ENCODE measurements at regions not wholly inside any gene's neighbourhood (a gene's known extent, or its start where the extent isn't known, plus 50 kb on each side); places are given as distances from the start of the nearest gene placed in this dataset.
"Not testable (repeated sequence)": the region's sequence is repeated elsewhere in the genome, so short reads cannot be mapped to it uniquely, and the experiment has no call there.

GRCh38 chr19:57026476-57026875 lies 93.3 kb upstream of the USP29 start:
- no peak for TF ChIP-seq CTCF (IDR thresholded peaks at IDR 0.05; ENCODE audit: low read depth, low read length)
- no peak for DNase-seq
- Histone ChIP-seq H3K9me3 (no peaks in the 10 kb centered on the region), H3K4me1 (no peaks in the 10 kb centered on the region), H3K27me3 (no peaks in the 10 kb centered on the region), H3K4me3 (ENCODE audit: low read depth, low read length) (no peak overlapping the region), H3K36me3 (no peaks in the 10 kb centered on the region)

DNA sequence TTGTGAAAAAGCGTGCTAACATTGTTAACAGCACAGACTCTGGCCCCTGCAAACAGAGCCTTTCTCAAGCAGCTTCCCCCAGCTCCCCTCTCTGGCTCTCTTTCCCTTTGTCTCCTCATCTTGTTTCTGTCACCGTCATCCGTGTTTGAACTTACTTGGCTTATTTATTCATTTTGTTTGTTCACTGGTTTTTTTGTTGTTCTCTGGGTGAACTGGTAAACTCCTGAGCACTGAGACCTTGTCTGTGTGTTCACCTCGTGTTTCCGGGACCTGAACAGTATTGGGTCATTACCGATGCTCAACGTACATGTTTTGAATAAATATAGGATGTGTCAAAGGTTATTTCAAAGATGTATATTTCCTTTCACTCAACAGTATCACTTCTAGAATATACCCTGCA lies 92.4 kb upstream of the USP29 start:
- Histone ChIP-seq H3K9me3 (no peaks in the 10 kb centered on the region), H3K27me3 (no peaks in the 10 kb centered on the region), H3K4me1 (no peaks in the 10 kb centered on the region), H3K36me3 (no peaks in the 10 kb centered on the region), H3K4me3 (ENCODE audit: low read depth, low read length) (no peak overlapping the region)
- no peak for TF ChIP-seq CTCF (IDR thresholded peaks at IDR 0.05; ENCODE audit: low read depth, low read length)
- no peak for DNase-seq

DNA sequence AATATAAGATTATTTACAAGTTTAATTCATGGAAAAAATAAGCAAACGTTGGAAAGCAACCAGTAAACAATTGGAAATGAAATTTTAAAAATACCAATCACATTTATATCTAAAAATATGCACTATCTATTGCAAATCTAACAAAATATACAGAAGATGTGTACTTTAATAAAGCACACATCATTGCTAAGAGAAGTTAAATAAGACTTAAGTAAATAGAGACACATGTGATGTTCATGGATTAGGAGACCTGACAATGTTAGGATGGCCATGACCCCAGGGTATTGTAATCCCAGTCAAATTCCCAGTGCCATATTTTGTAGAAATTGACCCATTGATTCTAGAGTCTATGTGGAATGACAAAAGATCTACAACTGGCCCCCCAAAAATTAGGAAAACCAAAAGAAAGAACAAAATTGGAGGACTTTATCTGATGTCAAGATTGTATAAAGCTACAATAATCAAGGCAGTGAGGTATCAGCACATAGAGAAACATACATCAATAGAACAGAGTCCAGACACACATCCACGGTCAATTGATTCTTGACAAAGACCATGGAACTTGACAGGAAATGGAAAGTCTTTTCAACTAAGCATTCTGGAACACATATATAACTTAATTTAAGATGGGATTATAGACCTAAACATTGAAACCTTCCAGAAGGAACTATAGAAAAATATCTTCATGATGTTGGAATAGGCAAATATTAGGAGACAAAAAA lies 90.8 kb upstream of the USP29 start:
- Histone ChIP-seq H3K4me1 (no peaks in the 10 kb centered on the region), H3K9me3 (no peaks in the 10 kb centered on the region), H3K36me3 (no peaks in the 10 kb centered on the region), H3K27me3 (no peaks in the 10 kb centered on the region), H3K4me3 (ENCODE audit: low read depth, low read length) (no peak overlapping the region)
- no peak for DNase-seq
- TF ChIP-seq CTCF (IDR thresholded peaks at IDR 0.05; ENCODE audit: low read depth, low read length) = no peak

DNA sequence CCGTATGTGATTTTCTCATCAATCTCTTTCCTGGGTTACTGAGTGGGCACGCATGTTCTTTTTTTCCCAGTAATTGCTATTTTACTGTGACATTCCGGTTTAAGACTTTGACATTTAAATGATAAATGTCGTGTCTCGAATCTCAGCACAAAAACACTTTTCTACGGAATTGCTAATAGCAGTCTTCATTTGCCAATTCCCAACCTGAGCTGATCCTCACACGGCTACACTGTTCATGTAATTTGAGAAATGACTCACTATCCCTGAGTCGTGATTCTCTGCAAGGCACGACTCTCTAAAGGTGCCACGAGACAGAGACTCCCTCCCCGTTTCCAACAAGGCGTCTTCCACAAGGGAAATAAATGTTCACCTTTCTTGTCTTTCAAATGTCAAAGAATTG lies 88.7 kb upstream of the USP29 start:
- Histone ChIP-seq H3K36me3 (no peaks in the 10 kb centered on the region), H3K4me3 (ENCODE audit: low read depth, low read length) (no peak overlapping the region), H3K27me3 (no peaks in the 10 kb centered on the region), H3K4me1 (no peaks in the 10 kb centered on the region), H3K9me3 (no peaks in the 10 kb centered on the region)
- TF ChIP-seq CTCF (IDR thresholded peaks at IDR 0.05; ENCODE audit: low read depth, low read length) = no peak
- DNase-seq = no peak

- H3K4me1 ChIP-seq = no peaks in the 10 kb centered on the region
- H3K27me3 ChIP-seq = no peaks in the 10 kb centered on the region
- no peak for DNase-seq
- no peak overlapping the region for H3K4me3 ChIP-seq (ENCODE audit: low read depth, low read length)
- H3K9me3 ChIP-seq = no peaks in the 10 kb centered on the region
- no peak for TF ChIP-seq CTCF (IDR thresholded peaks at IDR 0.05; ENCODE audit: low read depth, low read length)
- no peaks in the 10 kb centered on the region for H3K36me3 ChIP-seq
Observed at GRCh38 chr19:57033576-57033975, 86.2 kb upstream of the USP29 start.

DNA sequence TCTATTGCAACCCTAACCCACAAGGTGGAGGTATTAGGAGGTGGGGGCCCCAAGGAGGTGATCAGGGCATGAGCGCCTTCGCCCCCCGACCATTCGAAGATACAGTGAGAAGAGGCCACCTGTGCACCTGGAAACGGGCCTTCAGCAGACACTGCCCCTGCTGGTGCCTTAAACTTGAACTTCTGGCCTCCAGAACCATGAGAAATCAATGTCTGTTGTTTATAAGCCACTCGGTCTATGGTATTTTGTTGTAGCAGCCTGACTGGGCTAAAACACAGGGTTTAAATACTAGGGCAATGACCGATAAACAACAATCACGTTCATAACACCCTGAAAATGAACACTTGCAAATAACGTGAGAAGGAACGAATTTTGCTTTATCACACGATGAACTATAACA lies 85.2 kb upstream of the USP29 start:
- Histone ChIP-seq H3K27me3 (no peaks in the 10 kb centered on the region), H3K4me1 (no peaks in the 10 kb centered on the region), H3K4me3 (ENCODE audit: low read depth, low read length) (no peak overlapping the region), H3K9me3 (no peaks in the 10 kb centered on the region), H3K36me3 (no peaks in the 10 kb centered on the region)
- TF ChIP-seq CTCF (IDR thresholded peaks at IDR 0.05; ENCODE audit: low read depth, low read length) = no peak
- no peak for DNase-seq

- not testable (repeated sequence) for H3K36me3 ChIP-seq; H3K4me1 ChIP-seq; DNase-seq; H3K27me3 ChIP-seq; H3K9me3 ChIP-seq; H3K4me3 ChIP-seq (ENCODE audit: low read depth, low read length)
Observed at GRCh38 chr19:57035740-57036139, 84.0 kb upstream of the USP29 start.
